Activated T-cell treated with anti-CD3 and anti-CD28 coated beads, Interleukin-2, amount 50 U/mL, for 72 hours (primary cell): ENCODE measurements at regions not wholly inside any gene's neighbourhood (a gene's known extent, or its start where the extent isn't known, plus 50 kb on each side); places are given as distances from the start of the nearest gene placed in this dataset.

Experiments used
- ATAC-seq, 2 donors: fragments of 150-1000 bp; cut with Tn5 transposase; replicated peaks in 1 of 2; 2 replicates each; pipeline ENCODE4 v1.10.0; 2021; ENCODE audit warnings: moderate library complexity in 2 of 2, mild to moderate bottlenecking in 1 of 2
- DNase-seq, 2 donors: peaks; one replicate each; pipeline ENCODE4 v3.0.0; 2021 to 2022; ENCODE audit warnings: mixed read lengths in 1 of 2
- H3K27ac Mint-ChIP-seq: one replicate; pipeline ENCODE4 v1.8.0; 2022; ENCODE audit warnings: mild to moderate bottlenecking, moderate library complexity, mixed read lengths
- H3K27me3 Mint-ChIP-seq: one replicate; pipeline ENCODE4 v1.8.0; 2022; ENCODE audit warnings: low read depth, mixed read lengths
- H3K36me3 Mint-ChIP-seq, 2 donors: one replicate each; pipeline ENCODE4 v1.8.0; 2022; ENCODE audit warnings: mixed read lengths in 2 of 2, mild to moderate bottlenecking in 1 of 2; ENCODE audit not compliant: insufficient read depth in 2 of 2
- H3K4me1 Mint-ChIP-seq: one replicate; pipeline ENCODE4 v1.8.0; 2022; ENCODE audit warnings: low read depth, mixed read lengths
- H3K4me3 Mint-ChIP-seq, 2 donors: one replicate each; pipeline ENCODE4 v1.8.0; 2022; ENCODE audit warnings: mild to moderate bottlenecking in 2 of 2, mixed read lengths in 2 of 2, moderate library complexity in 2 of 2
- H3K9me3 Mint-ChIP-seq, 2 donors: one replicate each; pipeline ENCODE4 v1.8.0; 2022; ENCODE audit warnings: mixed read lengths in 2 of 2

DNA sequence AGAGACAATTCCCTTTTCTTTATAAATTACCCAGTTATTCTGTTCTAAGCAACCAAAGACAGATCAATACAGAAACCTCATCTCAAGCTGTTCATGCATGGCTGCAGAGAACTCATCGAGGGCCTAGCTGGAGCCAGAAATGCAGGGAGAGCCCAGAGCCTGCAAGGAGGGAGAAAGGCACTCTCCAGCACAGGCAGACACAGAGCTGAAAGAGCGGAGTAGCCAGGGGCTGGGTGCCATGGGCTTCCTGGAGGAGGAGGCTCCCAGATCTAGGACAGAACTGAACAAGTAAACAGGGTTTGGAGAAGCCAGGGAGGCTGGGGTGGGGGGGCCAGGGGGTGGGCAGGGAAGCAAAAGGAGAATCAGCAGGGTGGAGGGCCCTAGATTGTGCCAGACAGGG, 144.2 kb upstream of the ZNF507 start:
- Mint-ChIP-seq H3K36me3 (no peaks in the 10 kb centered on the region), H3K4me1 (peaks cover 5% of the 10 kb centered on the region)

DNA sequence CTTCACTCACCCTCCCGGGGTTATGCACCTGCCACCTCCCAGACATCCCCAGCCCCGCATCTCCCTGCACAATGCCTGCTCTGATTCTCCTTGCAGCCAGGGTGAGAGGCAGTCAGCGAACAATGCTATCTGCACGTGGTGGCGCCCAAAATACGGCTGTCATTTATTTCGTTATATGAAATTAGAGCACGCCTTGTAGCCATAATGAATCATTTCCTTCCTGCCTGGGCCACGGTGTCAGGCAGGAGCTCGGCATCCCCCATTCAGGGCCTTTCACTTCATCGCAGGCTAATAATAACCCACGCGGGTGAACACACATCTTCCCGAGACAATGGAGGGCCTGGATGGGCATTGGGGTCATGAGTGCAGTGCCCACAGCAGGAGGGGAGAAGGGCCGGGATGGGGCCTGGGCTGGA, 143.8 kb upstream of the ZNF507 start:
- ATAC-seq (no peak), DNase-seq (no peak)
- Mint-ChIP-seq H3K36me3 (no peaks in the 10 kb centered on the region), H3K9me3 (no peaks in the 10 kb centered on the region), H3K27ac (no peak overlapping the region), H3K4me1 (peaks cover 5% of the 10 kb centered on the region), H3K4me3 (no peak overlapping the region), H3K27me3 (peaks cover 13% of the 10 kb centered on the region)

More for the DNA sequence above, 144.2 kb upstream of the ZNF507 start:
- H3K27me3 Mint-ChIP-seq, result peaks cover 12% of the 10 kb centered on the region
- DNase-seq (no peak), ATAC-seq (no peak)
- no peak overlapping the region for H3K4me3 Mint-ChIP-seq
- no peak overlapping the region for H3K27ac Mint-ChIP-seq
- no peaks in the 10 kb centered on the region for H3K9me3 Mint-ChIP-seq

- Mint-ChIP-seq H3K27ac (no peak overlapping the region), H3K4me3 (no peak overlapping the region), H3K36me3 (no peaks in the 10 kb centered on the region), H3K4me1 (peaks cover 5% of the 10 kb centered on the region), H3K27me3 (peaks cover 17% of the 10 kb centered on the region), H3K9me3 (no peaks in the 10 kb centered on the region)
- no peak for DNase-seq
- no peak for ATAC-seq
These were observed 143.2 kb upstream of the ZNF507 start for GRCh38 chr19:32202244-32202643.

GRCh38 chr19:32203161-32203560, 142.2 kb upstream of the ZNF507 start:
- Mint-ChIP-seq H3K9me3 (no peaks in the 10 kb centered on the region), H3K27ac (no peak overlapping the region), H3K4me1 (peaks cover 5% of the 10 kb centered on the region), H3K27me3 (peaks cover 20% of the 10 kb centered on the region), H3K4me3 (no peak overlapping the region), H3K36me3 (no peaks in the 10 kb centered on the region)
- ATAC-seq, result no peak
- DNase-seq, result no peak

DNA sequence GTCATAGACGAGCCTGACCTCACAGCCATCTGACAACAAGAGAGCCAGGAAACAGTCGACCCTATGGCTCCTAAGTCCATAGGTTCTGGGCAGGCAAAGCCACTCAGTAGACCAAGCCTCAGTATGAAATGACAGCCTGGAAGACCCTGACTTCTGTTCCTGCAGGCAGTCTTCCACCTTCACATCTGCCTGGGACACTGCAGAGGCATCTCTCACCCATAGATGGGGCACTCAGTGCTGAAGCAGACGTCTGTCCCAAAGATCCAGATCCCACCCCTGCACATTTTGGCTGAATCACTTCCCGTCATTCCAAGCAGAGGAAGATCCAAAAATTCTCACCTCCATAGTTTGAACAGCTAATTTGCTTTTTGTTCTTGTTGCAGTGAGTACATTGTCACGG, 139.3 kb upstream of the ZNF507 start:
- DNase-seq (no peak), ATAC-seq (no peak)
- H3K36me3 Mint-ChIP-seq, result peaks cover 4 to 5% of the 10 kb centered on the region in 2 donors
- peaks cover 6 to 7% of the 10 kb centered on the region in 2 donors for H3K9me3 Mint-ChIP-seq
- H3K27me3 Mint-ChIP-seq, result peaks cover 14% of the 10 kb centered on the region
- peaks cover 5% of the 10 kb centered on the region for H3K4me1 Mint-ChIP-seq
- H3K27ac Mint-ChIP-seq, result no peak overlapping the region
- no peak overlapping the region for H3K4me3 Mint-ChIP-seq

GRCh38 chr19:32208060-32208459, 137.3 kb upstream of the ZNF507 start:
- DNase-seq (no peak), ATAC-seq (no peak)
- H3K9me3 Mint-ChIP-seq, result peaks cover 6 to 13% of the 10 kb centered on the region in 2 donors
- H3K36me3 Mint-ChIP-seq, result peaks cover 5 to 7% of the 10 kb centered on the region in 2 donors
- no peak overlapping the region for H3K4me3 Mint-ChIP-seq
- peaks cover 12% of the 10 kb centered on the region for H3K27me3 Mint-ChIP-seq
- no peak overlapping the region for H3K27ac Mint-ChIP-seq
- no peaks in the 10 kb centered on the region for H3K4me1 Mint-ChIP-seq

DNA sequence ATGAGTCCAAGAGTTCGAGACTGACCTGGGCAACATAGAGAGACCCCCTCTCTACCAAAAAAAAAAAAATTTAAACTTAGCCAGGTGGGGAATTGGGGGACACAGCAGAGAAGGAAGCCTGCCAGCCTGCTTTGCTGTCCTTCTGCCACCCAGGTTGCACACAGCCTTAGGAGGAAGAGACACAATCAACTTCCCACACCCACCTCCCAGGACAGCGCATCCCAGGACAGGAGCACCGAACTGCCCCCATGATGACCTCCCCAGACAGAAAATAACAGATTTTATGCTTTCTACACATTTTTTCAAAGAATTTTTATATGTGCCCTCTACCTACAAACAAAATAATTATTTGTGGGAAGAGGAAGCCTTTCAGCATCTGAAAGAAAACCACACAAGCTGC, 126.0 kb upstream of the ZNF507 start:
- Mint-ChIP-seq H3K27ac (no peak overlapping the region), H3K27me3 (peaks cover 24% of the 10 kb centered on the region), H3K4me1 (peaks cover 15% of the 10 kb centered on the region), H3K4me3 (no peak overlapping the region), H3K9me3 (no peaks in the 10 kb centered on the region), H3K36me3 (no peaks in the 10 kb centered on the region)
- ATAC-seq (no peak), DNase-seq (no peak)

GRCh38 chr19:32219881-32220472, 125.4 kb upstream of the ZNF507 start:
- Mint-ChIP-seq H3K9me3 (no peaks in the 10 kb centered on the region), H3K4me1 (peaks cover 19% of the 10 kb centered on the region), H3K27me3 (peaks cover 30% of the 10 kb centered on the region), H3K27ac (no peak overlapping the region), H3K4me3 (no peak overlapping the region), H3K36me3 (no peaks in the 10 kb centered on the region)
- DNase-seq, result no peak
- ATAC-seq, result no peak

GRCh38 chr19:32220951-32221350, 124.5 kb upstream of the ZNF507 start:
- Mint-ChIP-seq H3K27ac (no peak overlapping the region), H3K27me3 (peaks cover 32% of the 10 kb centered on the region), H3K36me3 (no peaks in the 10 kb centered on the region), H3K4me1 (peaks cover 19% of the 10 kb centered on the region), H3K9me3 (no peaks in the 10 kb centered on the region), H3K4me3 (no peak overlapping the region)
- no peak for ATAC-seq
- DNase-seq, result no peak

DNA sequence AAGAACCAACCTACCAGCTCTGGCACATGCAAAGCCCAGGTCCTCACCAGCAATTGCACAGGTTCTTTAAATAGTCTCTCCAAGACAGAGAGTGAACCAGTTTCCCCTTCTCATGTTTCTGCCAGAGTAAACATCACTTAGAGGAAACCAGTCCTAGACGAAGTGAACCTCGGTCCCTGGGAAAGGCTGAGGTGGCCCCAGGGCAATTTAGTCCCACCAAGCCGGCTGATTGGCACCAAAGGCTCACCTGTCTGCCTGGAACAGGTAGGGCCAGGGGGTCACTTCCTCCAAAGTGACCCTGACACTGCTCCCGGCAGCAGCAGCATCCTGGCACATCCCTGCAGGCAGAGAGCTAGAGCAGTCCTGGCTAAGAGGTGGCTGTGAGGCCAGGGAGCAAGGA, 122.9 kb upstream of the ZNF507 start:
- peaks cover 19% of the 10 kb centered on the region for H3K4me1 Mint-ChIP-seq
- H3K9me3 Mint-ChIP-seq, result no peaks in the 10 kb centered on the region
- H3K27ac Mint-ChIP-seq, result no peak overlapping the region
- DNase-seq (no peak), ATAC-seq (no peak)
- peaks cover 37% of the 10 kb centered on the region for H3K27me3 Mint-ChIP-seq
- no peaks in the 10 kb centered on the region for H3K36me3 Mint-ChIP-seq
- no peak overlapping the region for H3K4me3 Mint-ChIP-seq

- ATAC-seq (no peak), DNase-seq (no peak)
- peaks cover 38% of the 10 kb centered on the region for H3K27me3 Mint-ChIP-seq
- H3K9me3 Mint-ChIP-seq, result no peaks in the 10 kb centered on the region
- H3K4me3 Mint-ChIP-seq, result peak overlapping the region; percentile 20 to 44
- no peak overlapping the region for H3K27ac Mint-ChIP-seq
- H3K4me1 Mint-ChIP-seq, result peaks cover 19% of the 10 kb centered on the region
- H3K36me3 Mint-ChIP-seq, result no peaks in the 10 kb centered on the region
These were observed 122.3 kb upstream of the ZNF507 start for GRCh38 chr19:32223106-32223505.

DNA sequence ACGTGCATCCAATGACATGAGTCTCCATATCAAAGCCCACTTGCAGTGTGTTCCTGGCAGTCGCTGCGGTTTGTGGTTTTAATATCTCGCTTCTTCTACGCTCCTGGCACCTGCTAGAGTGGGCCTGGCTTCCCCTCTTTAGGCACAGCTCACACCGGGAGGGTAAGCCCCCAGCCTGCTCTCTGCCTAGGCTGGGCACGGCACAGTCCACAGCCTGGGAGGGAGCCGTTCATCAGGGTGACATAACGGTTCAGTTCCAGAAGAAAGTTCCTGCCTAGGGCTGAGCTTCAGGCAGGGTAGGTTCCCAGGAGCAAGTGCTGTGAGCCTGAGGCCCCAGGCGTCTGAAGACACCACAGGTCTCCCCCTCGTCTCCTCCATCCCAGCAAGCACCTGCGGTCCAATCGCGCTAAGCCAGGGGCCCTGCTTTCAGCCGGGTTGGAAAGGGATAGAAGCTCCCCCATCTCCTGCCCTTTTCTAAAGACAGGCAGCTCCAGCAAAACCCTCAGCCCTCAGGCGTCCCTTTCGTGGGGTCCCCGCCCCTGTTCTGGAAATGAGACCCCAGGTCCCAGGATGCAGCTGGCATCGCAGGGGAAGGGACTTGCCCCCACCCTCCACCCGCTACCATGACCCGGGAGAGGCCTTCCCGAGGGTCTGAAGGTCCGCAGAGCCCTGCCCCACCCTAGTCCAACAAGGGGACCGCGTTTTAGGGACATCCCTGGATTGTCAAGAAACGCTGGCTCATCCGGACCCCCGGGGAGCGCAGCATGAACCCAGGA, 121.6 kb upstream of the ZNF507 start:
- H3K9me3 Mint-ChIP-seq, result no peaks in the 10 kb centered on the region
- peaks cover 38% of the 10 kb centered on the region for H3K27me3 Mint-ChIP-seq
- ATAC-seq (peak; percentile 66 to 77), DNase-seq (peak in 1 of 2 donors; percentile 13)
- no peak overlapping the region for H3K27ac Mint-ChIP-seq
- peak overlapping the region; percentile 81 to 84 for H3K4me3 Mint-ChIP-seq
- H3K36me3 Mint-ChIP-seq, result no peaks in the 10 kb centered on the region
- H3K4me1 Mint-ChIP-seq, result peaks cover 19% of the 10 kb centered on the region

DNA sequence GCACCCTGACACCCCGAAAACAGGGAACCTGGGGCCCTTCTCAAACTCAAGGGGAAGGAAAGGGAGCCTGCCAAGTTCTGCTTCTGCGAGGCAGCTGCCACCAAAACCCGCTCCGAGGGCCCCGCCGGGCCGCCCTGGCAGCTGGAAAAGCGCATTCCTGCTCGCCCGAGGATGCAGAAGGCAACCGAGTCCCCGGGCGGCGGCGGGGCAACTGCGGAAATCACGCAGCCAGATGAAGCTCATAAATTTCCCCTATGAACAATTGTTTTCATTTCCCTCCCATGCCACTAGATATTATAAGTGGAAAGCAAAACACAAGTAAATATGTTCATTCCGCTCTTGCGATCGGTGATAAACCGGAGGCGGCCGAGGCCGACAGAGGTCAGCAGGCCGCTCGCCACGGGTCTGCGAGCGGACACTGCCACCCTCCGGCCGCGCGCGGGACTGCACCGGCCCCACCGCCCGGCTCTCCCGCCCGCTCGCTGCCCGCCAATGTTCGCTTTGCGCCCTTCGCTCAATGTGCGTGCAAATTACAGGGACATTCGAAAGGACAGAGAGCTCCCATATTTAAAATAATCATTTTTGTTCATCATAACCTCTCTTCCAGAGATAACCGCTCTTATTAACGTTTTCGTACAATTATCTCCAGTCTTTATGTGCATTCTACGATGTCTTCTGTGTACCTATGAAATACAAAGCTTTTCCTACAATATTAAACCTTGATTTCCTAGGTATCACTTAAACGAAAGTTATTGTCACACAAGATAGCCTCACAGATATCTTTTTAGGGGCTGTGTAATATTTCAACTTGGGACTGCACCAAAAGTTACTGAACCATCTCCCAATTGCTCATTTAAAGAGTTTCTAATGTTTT, 120.8 kb upstream of the ZNF507 start:
- Mint-ChIP-seq H3K4me1 (peaks cover 19% of the 10 kb centered on the region), H3K9me3 (no peaks in the 10 kb centered on the region), H3K27me3 (peaks cover 38% of the 10 kb centered on the region), H3K36me3 (no peaks in the 10 kb centered on the region), H3K27ac (no peak overlapping the region), H3K4me3 (peak overlapping the region; percentile 81 to 84)
- DNase-seq, result peak; percentile 64 to 78
- ATAC-seq, result peak; percentile 77 to 83
